Ammon's horn (tissue), 1 donor: ENCODE measurements at regions not wholly inside any gene's neighbourhood (a gene's known extent, or its start where the extent isn't known, plus 50 kb on each side); places are given as distances from the start of the nearest gene placed in this dataset.
A peak's percentile ranks its signal among the peaks of the same experiment; 100 is the strongest.
"Not testable (repeated sequence)": the region's sequence is repeated elsewhere in the genome, so short reads cannot be mapped to it uniquely, and the experiment has no call there.

Source experiments
- DNase-seq: peaks from one replicate; pipeline ENCODE4 v3.0.0-alpha.2; 2016; ENCODE audit warnings: low spot score

DNA sequence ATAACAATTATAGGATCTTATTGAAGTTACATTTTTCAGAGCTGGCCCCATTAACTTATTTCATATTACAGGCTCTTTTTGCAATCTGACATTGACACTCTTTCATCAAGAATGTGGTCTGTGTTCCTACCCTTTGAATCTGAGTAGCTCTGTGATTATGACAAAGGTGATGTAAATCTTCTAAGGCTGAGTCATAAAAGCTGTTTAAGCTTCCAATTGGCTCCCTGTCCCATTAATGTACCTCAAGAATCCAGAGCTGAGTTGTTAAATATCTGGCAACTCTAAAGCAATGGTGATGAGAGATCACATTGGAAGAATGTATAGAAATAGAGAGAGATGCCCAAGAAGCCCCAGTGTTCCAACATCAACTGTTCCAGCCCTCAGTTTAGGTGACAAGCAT, 178.5 kb upstream of the DEPDC1 start:
- no peak for DNase-seq

DNA sequence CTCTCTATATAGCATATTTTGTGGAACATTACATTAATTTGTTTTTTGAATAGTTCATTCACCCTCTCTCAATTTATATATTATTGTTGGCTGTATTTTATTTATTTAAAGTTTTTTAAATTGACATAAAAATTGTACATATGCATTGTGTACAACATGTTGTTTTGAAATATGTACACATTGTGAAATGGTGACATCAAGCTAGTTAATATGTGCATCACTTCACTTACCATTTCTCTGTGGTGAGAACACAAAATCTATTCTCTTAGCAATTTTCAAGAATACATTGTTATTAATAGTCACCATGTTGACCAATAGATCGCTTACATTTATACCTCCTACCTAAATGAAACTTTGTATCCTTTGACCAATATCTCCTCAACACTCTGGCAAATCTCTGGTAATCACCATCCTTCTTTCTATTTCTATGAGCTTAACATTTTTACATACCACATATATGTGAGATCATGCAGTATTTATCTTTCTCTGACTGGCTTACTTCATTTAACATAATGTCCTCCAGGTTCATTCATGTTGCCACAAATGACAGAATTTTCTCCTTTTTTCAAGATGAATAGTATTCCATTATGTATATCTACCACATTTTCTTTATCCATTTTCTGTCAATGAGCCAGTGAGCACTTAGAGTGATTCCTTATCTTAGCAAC, 180.9 kb upstream of the DEPDC1 start:
- no peak for DNase-seq

- no peak for DNase-seq
Observed at GRCh38 chr1:68696221-68696620, 199.3 kb upstream of the DEPDC1 start.

- no peak for DNase-seq
Observed at GRCh38 chr1:68703921-68704354, 207.1 kb upstream of the DEPDC1 start.

DNA sequence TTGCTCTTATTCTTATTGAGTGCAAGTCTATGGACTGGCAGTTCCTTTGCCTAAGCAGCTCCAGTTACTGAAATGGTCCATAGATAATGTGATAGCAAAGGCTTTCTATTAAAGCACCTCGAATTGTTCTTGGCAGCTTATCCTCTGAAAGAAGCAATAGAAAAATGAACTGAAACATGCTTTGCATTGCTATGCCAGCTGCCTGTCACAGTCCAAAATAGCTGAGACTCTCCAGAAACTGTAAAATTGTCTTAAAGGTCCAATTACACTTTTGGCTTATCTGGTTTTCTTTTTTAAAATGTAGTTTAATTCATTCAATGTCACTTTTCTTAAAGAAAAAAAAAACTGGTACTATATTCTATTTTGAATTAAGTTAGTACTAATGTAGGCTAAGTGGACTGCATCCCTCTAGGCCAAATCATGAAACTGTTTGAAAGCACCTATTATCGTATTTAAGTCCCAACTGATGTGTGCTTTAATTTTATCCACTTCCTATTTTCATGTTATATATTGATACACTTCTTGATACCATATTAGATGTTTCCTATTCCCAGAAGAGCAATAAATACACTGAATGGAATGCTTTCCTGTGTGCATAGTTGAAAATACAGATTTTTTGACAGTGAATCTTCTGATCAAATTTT, 208.0 kb upstream of the DEPDC1 start:
- DNase-seq: no peak

DNA sequence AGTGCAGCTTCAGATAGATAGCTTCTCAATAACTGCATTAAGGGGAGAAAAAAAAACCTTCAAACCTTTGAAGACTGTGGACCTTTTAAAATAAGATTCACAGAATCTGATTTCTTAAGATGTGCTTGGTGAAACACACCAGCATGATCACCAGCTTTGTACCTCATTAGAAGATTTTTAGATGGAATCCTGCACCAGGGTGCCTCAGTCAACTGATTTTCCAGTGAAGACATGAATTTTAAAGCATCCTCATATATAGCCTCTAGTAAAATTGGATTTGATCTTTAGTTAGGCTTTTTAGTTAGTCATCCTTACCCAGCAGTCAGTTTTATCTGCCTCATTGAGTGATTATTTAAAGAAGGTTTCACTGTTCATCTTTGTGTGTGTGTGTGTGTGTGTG, 208.6 kb upstream of the DEPDC1 start:
- DNase-seq: no peak

GRCh38 chr1:68706639-68707317, 209.9 kb upstream of the DEPDC1 start:
- DNase-seq: no peak

DNA sequence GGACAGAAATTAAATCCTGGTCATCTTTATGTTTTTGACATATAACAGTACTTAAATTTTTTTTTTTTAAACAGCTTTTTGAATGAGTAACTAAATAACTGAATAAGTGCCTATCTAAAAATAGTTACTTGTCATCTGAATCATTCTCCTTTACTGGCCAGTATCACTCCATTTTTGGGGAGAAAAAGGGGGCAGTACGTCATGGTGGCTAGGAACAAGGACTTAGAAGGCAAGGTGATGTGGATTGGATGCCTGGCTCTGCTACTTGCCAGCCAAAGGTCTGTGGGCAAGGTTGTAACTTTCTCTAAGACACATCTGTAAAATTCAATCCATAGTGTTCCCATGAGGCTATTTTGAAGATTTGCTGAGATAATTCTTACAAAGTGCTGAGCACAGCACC, 220.4 kb upstream of the DEPDC1 start:
- no peak for DNase-seq

GRCh38 chr1:68720476-68720875, 223.6 kb upstream of the DEPDC1 start:
- DNase-seq: no peak

DNA sequence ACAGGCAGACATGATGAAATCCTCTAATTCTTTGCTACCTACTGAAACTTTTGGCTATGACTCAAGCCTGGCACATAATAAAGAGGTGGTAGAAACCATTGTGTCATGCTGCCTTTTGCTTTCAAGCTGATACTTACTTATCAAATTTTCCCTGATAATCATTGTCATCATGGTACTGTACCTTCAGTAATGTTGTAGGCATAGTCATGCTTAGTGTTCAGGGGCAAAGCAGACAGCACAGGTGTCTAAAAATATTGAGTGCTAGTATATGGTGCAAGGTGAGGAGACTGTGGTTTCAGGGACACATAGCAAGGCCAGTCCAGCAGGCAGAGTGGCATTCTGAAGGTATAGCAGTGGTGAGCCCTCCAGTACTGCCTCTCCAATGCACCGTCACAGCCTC, 226.9 kb upstream of the DEPDC1 start:
- no peak for DNase-seq

- DNase-seq: peak; percentile 35
Observed at GRCh38 chr1:68725001-68725752, 228.3 kb upstream of the DEPDC1 start.

DNA sequence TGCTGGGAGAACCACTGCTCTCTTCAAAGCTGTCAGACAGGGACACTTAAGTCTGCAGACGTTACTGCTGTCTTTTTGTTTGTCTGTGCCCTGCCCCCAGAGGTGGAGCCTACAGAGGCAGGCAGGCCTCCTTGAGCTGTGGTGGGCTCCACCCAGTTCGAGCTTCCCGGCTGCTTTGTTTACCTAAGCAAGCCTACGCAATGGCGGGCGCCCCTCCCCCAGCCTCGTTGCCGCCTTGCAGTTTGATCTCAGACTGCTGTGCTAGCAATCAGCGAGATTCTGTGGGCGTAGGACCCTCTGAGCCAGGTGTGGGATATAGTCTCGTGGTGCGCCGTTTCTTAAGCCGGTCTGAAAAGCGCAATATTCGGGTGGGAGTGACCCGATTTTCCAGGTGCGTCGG, 242.6 kb upstream of the DEPDC1 start:
- not testable (repeated sequence) for DNase-seq

GRCh38 chr1:68745011-68745410, 248.1 kb upstream of the DEPDC1 start:
- peak; percentile 12 for DNase-seq

- peak; percentile 4 for DNase-seq
Observed at GRCh38 chr1:68745451-68745850, 248.6 kb upstream of the DEPDC1 start.

- DNase-seq: no peak
Observed at GRCh38 chr1:68746378-68746777, 249.5 kb upstream of the DEPDC1 start.

GRCh38 chr1:68751723-68752122, 254.8 kb upstream of the DEPDC1 start:
- DNase-seq: no peak

DNA sequence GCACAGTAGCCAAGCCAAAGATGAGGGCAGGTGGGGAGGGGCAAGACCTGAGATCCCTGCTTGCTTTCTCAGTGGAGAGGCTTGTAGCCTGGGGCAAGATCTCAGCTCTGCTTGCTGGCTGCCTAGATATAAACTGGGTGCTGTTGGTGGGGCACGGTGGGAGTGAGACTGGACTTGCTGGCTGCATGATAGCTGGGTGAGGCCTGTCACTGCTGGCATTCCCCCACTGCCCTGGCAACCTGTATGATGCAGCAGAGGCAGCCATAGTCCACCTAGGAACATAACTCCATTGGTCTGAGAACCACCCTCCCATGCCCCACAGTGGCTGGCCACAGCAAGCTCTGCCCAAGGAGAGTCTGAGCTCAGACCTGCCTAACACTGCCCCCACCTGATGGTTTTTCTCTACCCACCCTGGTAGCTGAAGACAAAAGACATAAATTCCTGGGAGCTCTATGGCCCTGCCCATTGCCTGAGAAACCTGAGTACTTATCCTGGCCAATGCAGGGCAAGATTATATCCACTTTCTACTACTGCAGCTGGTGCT, 261.9 kb upstream of the DEPDC1 start:
- no peak for DNase-seq

GRCh38 chr1:68767941-68768340, 271.1 kb upstream of the DEPDC1 start:
- no peak for DNase-seq

DNA sequence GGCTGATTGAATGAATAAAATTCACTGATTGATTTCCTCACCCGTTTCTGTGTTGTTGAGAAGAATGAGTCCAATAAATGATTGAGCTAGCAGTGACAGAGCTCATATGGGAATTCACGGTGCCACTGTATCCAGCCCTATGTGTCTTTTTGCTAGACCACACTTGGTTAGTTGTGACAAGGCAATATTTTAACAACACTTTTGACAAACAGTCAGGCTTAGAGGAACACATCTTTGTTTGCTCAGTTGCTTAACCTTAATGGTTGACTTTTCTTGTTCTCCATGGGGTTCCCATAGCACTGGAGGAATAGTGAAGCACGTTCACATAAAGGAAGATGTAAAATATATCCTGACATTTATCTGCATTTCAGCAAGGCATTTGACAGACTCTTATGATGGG, 273.9 kb upstream of the DEPDC1 start:
- no peak for DNase-seq

- no peak for DNase-seq
Observed at GRCh38 chr1:68777851-68778250, 281.0 kb upstream of the DEPDC1 start.

GRCh38 chr1:68779841-68780240, 283.0 kb upstream of the DEPDC1 start:
- not testable (repeated sequence) for DNase-seq

- no peak for DNase-seq
Observed at GRCh38 chr1:68780919-68781318, 284.0 kb upstream of the DEPDC1 start.
